Activated naive CD8-positive, alpha-beta T cell (primary cell): ENCODE measurements at regions not wholly inside any gene's neighbourhood (a gene's known extent, or its start where the extent isn't known, plus 50 kb on each side); places are given as distances from the start of the nearest gene placed in this dataset.

Experiments
- H3K27ac Mint-ChIP-seq: one replicate; pipeline ENCODE4 v1.8.0; 2021; ENCODE audit warnings: mixed read lengths
- H3K27me3 Mint-ChIP-seq: one replicate; pipeline ENCODE4 v1.8.0; 2021; ENCODE audit warnings: mixed read lengths
- H3K36me3 Mint-ChIP-seq: one replicate; pipeline ENCODE4 v1.8.0; 2021; ENCODE audit warnings: mixed read lengths
- H3K4me1 Mint-ChIP-seq: one replicate; pipeline ENCODE4 v1.8.0; 2021; ENCODE audit warnings: low read depth, mixed read lengths
- H3K4me3 Mint-ChIP-seq: one replicate; pipeline ENCODE4 v1.8.0; 2021; ENCODE audit warnings: mild to moderate bottlenecking, mixed read lengths
- H3K9me3 Mint-ChIP-seq: one replicate; pipeline ENCODE4 v1.8.0; 2021; ENCODE audit warnings: low read depth, mixed read lengths

DNA sequence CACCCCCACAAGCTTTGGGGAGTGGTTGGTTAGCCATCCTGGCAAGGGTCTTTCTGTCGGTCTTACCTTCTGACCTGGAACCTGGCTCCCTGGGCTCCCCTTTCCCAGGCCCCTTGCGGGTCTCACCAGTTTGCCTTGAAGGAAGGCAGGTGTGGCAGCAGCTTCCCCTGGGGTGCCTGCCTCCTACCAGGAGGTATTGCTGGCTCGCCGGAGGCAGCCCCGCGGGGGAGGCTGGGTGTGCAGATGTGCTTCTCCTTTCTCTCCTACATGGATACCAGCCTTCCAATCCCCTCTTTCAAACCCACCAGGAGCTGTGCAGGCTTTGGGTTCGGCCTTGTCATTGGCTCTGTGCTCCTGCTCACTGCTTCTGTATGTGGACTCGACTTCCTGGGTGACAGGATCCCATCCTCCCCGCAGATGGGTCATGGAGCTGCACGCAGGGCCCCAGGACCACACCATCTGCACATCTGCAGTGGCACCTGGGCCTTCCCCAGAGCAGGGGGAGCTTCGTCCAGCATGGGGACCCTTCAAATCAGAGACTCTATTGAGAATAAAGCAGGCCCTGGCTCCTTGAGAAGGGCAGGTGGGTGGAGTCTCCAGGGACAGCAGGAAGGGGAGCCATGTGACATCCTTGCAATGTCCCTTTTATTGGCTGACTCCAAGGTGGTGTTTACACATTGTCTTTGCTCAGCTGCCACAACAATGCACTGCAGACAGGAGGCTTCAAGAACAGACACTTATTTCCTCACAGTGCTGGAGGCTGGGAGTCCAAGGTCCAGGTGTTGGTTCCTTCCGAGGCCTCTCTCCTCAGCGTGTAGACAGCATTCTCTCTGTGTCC, 592.0 kb downstream of the BRD1 start:
- H3K4me1 Mint-ChIP-seq = no peaks in the 10 kb centered on the region
- no peaks in the 10 kb centered on the region for H3K36me3 Mint-ChIP-seq
- H3K27me3 Mint-ChIP-seq = peaks cover 1% of the 10 kb centered on the region
- no peak overlapping the region for H3K4me3 Mint-ChIP-seq
- no peaks in the 10 kb centered on the region for H3K9me3 Mint-ChIP-seq
- no peak overlapping the region for H3K27ac Mint-ChIP-seq

DNA sequence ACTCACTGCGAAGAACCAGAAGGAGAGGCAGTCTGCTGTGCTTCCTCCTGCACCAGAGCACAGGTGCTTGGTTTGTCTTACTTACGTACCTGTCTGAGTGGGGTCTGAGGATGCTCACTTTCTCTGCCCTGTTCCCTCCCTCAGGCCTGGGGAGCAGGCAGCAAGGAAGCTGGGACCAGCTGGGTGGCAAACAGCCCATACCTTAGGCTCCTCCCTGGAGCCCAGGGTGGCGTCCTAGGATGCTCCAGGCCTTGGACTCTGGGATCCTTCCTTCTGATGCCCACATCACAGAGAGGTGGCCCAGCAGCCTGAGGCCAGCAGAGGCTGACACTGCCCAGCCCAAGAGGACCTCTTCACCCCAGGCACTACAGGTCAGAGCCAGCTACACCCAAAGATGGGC, 593.2 kb downstream of the BRD1 start:
- H3K9me3 Mint-ChIP-seq = no peaks in the 10 kb centered on the region
- H3K27me3 Mint-ChIP-seq = peaks cover 1% of the 10 kb centered on the region
- H3K27ac Mint-ChIP-seq = no peak overlapping the region
- H3K36me3 Mint-ChIP-seq = no peaks in the 10 kb centered on the region
- no peaks in the 10 kb centered on the region for H3K4me1 Mint-ChIP-seq
- H3K4me3 Mint-ChIP-seq = no peak overlapping the region

DNA sequence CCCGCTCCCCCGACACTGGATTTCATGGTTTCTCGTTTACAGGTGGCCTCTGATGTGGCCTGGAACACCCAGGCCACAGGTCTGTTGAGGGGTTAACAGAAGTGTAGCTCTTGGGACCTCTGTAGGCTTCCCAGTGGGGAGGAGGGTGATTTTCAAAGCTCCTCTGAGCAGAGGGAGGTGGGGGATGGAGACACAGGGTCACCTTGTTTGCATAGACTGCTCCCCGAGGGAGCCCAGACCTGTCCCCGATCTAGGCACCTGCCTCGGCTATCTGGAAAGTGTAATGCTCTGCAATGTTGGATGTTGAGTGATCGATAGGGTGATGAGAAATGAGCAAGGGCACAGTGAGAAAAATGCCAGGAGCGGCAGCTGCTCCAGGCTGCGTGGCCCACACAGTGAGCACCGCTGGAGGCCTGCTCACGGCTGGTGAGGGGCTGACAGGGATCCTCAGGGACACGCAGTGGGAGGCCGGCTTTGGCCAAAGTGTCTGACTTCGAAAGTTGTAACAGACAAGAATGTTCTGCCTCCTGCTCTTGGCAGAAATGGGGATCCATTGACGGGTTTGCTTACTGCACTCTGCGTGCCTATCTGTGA, 594.1 kb downstream of the BRD1 start:
- Mint-ChIP-seq H3K27me3 (peaks cover 1% of the 10 kb centered on the region), H3K27ac (no peak overlapping the region), H3K4me3 (no peak overlapping the region), H3K36me3 (no peaks in the 10 kb centered on the region), H3K4me1 (no peaks in the 10 kb centered on the region), H3K9me3 (no peaks in the 10 kb centered on the region)

DNA sequence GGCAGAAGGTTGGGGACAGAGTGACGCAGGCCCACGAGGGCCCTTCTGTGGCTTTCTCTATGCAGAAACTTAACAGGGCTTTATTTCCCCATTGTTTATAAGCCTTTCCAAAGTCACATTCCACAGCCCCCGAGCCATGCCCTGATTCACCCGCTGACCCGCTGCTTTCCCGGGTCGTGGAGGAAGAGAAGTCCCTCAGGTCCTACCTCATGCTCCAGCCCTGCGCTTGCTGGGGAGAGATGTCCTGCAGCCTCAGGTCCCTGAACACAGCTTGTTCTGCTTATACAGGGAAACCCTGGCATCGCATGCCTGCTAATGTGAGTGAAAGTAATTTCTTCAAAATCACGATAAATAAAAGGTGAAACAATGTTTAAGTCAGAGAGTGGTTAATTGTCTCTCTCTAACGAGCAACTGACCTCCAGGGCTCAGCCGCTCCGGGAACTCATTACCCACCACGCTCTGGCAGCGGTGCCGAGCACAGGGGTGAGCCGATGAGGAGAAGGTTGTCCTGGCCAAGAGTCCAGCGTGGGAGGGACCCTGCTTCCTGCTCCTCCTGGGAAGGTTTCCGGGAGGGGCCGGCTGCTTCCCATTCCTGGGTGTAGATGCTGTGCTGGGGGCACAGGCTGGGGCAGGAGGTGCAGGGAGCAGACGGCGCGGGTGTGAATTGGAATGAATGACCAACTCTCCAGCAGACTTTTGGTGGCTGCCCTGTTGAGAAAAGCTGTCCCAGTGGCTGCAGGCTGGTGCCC, 595.2 kb downstream of the BRD1 start:
- Mint-ChIP-seq H3K36me3 (no peaks in the 10 kb centered on the region), H3K9me3 (no peaks in the 10 kb centered on the region), H3K4me3 (no peak overlapping the region), H3K27ac (no peak overlapping the region), H3K4me1 (no peaks in the 10 kb centered on the region), H3K27me3 (peaks cover 1% of the 10 kb centered on the region)

DNA sequence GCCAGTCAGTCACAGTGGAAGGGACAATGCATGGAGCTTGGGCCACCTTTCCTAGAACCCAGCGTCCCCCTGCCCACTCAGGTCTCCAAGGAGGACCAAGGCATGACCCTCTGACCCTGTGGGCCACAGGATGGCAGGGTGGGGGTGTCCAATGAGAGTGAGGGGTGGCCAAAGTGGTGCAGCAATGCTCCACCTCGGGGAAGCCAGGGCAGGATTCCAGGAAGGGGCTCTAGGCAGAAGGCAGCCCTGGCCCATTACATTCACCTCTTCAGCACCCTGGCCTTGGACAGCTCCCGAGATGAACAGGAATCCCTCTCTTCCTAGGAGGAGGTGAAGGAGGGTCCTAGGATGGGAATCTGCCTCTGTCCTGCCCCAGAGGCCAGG, 597.5 kb downstream of the BRD1 start:
- Mint-ChIP-seq H3K4me1 (no peaks in the 10 kb centered on the region), H3K4me3 (no peak overlapping the region), H3K9me3 (no peaks in the 10 kb centered on the region), H3K36me3 (no peaks in the 10 kb centered on the region), H3K27me3 (peaks cover 2% of the 10 kb centered on the region), H3K27ac (no peak overlapping the region)

DNA sequence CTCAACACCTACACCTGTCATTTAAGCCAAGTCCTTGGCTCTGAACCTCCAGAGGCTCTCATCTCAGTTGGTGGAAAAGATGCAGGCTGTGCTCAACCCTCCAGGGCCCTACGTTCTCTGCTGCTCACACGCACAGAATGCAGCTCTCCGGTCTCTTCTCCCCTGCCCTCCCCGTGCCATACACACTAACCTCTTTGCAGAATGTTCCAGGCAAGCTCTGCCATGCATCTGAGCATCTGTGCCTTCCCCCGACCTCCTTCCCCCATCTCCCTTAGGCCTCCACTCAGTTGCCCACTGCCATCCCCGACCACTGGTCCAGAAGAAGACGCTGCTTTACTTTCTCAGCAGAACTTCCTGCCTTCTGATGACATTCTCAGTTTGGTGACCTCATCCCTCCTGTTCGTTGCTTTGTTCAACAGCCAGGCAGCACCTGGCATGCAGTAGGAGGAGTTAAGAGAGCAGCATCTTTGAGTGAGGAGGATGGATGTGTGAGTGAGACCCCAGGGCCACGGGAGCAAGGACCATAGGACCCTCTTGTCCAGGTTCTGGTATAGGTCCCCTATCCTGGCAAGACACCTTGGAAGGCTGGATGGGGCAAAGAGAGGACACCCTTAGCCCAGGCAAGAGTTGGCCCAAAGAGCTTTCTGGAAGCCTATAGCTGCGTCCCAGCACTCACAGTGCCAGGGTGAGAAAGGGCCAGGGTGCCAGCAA, 598.0 kb downstream of the BRD1 start:
- no peak overlapping the region for H3K27ac Mint-ChIP-seq
- H3K9me3 Mint-ChIP-seq = no peaks in the 10 kb centered on the region
- H3K36me3 Mint-ChIP-seq = no peaks in the 10 kb centered on the region
- peaks cover 1% of the 10 kb centered on the region for H3K27me3 Mint-ChIP-seq
- H3K4me1 Mint-ChIP-seq = no peaks in the 10 kb centered on the region
- no peak overlapping the region for H3K4me3 Mint-ChIP-seq

DNA sequence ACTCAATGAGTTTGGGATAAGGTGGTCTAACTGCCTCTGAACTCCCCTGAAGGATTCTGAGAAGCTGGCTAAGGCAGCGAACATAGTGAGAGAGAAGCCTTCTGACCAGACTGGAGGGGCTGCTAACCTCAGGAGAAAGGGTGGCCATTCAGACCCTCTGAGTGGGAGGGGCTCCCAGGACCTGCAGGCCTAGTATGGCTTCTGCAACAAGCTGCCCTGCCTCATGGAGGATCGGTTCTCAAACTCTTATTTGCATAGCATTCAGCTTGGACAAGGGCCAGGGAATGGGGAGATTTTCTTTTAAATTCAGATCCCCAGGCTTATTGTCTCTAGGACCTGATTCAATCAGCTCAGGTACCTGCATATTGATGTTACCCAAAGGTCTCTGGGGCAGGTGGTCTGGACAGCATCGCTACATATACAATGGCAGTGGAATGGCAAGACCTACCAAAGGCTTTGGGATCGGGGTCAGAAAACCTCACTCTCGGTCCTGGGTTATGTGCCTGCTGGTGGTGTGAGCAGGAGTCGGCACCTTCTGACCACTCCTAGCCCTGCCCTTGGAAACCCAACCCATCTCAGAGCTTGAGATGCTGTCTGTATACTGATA, 599.1 kb downstream of the BRD1 start:
- no peaks in the 10 kb centered on the region for H3K36me3 Mint-ChIP-seq
- H3K4me1 Mint-ChIP-seq = no peaks in the 10 kb centered on the region
- no peak overlapping the region for H3K27ac Mint-ChIP-seq

DNA sequence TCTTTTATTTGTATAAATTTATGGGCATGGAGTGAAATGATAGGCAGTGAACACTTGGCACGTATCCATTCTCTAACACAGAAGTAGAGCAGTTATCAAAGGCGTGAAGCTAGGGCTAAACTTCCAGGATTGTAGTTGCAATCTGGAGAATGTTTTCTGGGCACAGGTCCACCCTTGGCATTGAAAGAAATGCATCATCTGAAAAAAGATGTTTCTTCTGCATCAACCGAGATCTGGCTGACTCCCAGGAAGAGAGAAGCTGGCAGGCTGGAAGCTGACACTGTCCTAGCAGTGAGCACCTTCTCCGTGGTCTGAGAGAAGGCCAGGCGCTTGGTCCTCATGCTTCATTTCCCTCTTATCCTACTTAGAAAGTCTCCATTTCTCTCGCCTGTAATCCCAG, 600.0 kb downstream of the BRD1 start:
- Mint-ChIP-seq H3K4me1 (no peaks in the 10 kb centered on the region), H3K9me3 (no peaks in the 10 kb centered on the region), H3K4me3 (no peak overlapping the region), H3K27me3 (peaks cover 1% of the 10 kb centered on the region), H3K36me3 (no peaks in the 10 kb centered on the region), H3K27ac (no peak overlapping the region)

More for the DNA sequence above, 599.1 kb downstream of the BRD1 start:
- Mint-ChIP-seq H3K27me3 (peaks cover 1% of the 10 kb centered on the region), H3K4me3 (no peak overlapping the region), H3K9me3 (no peaks in the 10 kb centered on the region)

DNA sequence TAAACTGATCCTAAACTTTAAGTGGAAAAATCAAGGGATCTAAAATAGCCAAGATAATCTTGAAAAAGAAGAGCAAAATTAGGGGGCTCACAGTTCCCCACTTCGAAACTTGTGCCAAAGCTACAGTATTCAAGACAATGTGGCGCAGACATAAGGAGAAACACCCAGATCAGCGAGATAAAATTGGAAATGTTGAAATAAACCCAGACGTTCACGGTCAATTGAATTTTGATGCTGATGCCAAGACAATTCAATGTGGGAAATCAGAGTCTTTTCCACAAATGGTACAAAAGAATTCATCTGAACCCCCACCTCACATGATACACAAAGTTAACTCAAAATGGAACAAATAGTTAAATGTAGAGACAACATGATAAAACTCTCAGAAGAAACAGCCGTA, 601.6 kb downstream of the BRD1 start:
- H3K27me3 Mint-ChIP-seq = peaks cover 8% of the 10 kb centered on the region
- H3K27ac Mint-ChIP-seq = no peak overlapping the region
- H3K36me3 Mint-ChIP-seq = no peaks in the 10 kb centered on the region
- H3K4me3 Mint-ChIP-seq = no peak overlapping the region
- H3K9me3 Mint-ChIP-seq = peaks cover under 1% of the 10 kb centered on the region
- no peaks in the 10 kb centered on the region for H3K4me1 Mint-ChIP-seq

DNA sequence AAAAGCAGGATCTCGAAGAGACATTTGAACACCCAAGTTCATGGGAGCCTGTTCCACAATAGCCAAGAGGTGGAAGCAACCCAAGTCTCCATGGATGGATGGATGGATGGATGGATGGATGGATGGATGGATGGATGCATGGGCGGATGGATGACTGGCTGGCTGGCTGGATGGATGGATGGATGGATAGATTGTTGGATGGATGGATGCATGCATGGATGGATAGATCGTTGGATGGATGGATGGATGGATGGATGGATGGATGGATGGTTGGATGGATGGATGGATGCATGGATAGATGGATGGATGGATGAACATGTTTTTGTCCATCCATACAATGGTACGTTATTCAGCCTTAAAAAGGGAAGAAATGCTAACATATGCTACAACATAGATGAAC, 603.4 kb downstream of the BRD1 start:
- H3K9me3 Mint-ChIP-seq = peaks cover 10% of the 10 kb centered on the region
- no peaks in the 10 kb centered on the region for H3K36me3 Mint-ChIP-seq
- no peaks in the 10 kb centered on the region for H3K4me1 Mint-ChIP-seq
- peaks cover 17% of the 10 kb centered on the region for H3K27me3 Mint-ChIP-seq
- no peak overlapping the region for H3K27ac Mint-ChIP-seq
- no peak overlapping the region for H3K4me3 Mint-ChIP-seq

DNA sequence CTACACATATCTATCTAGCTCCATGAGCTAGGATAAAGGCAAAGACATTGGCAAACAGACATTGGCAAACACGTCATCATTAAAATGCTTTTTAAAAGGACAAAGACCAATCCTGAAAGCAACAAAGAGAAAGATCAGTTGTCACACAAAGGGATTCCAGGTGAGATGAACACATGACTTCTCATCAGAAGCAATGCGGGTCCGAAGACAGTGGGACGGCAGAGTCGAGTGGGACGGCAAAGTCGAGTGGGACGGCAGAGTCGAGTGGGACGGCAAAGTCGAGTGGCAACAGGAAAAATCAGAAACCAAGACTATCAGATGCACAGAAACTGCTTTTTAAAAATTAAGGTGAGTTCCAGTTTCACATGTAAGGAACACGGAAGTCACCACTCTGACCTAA, 609.5 kb downstream of the BRD1 start:
- no peaks in the 10 kb centered on the region for H3K36me3 Mint-ChIP-seq
- H3K4me3 Mint-ChIP-seq = no peak overlapping the region
- H3K27me3 Mint-ChIP-seq = peaks cover 30% of the 10 kb centered on the region
- peaks cover 17% of the 10 kb centered on the region for H3K9me3 Mint-ChIP-seq
- H3K27ac Mint-ChIP-seq = no peak overlapping the region
- H3K4me1 Mint-ChIP-seq = no peaks in the 10 kb centered on the region

DNA sequence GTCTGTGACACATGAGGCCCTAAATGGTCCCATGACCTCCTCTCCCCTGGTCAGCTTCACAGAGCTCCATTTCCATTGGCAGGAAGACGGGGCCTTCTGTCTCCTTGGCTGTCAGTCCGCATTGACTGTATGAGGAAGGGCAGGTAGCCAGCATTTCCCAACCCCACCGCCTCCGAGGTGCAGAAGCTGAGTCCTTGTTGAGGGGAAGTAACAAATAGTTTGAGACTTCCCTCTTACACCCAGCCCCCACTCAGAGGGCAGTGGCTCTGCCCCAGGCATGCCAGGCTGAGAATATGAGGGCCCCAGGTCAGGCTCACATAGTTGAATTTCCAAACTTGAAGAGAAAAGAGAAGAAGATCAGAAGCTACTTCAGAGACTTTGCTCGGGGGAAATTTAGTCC, 611.1 kb downstream of the BRD1 start:
- peaks cover 25% of the 10 kb centered on the region for H3K27me3 Mint-ChIP-seq
- H3K4me1 Mint-ChIP-seq = no peaks in the 10 kb centered on the region
- H3K9me3 Mint-ChIP-seq = peaks cover 17% of the 10 kb centered on the region
- no peak overlapping the region for H3K27ac Mint-ChIP-seq
- no peak overlapping the region for H3K4me3 Mint-ChIP-seq
- H3K36me3 Mint-ChIP-seq = no peaks in the 10 kb centered on the region

DNA sequence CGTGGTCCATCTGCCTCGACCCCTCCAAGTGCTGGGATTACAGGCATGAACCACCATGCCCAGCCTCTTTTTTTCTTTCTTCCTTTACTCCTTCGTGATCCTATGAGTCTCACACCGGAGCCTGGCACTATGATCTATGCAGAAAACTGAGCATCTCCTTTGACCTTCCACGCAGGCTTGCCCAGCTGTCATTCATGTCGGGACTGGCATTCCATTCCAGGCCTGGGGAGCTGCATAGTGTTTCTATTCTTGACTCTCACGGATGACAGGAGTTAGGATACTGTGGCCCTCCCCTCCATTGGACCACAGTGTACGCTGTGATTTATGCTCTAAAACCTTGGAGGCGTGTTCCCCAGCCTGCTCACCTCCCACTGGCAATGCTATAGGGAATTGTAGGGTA, 611.8 kb downstream of the BRD1 start:
- H3K36me3 Mint-ChIP-seq = no peaks in the 10 kb centered on the region
- no peaks in the 10 kb centered on the region for H3K4me1 Mint-ChIP-seq
- H3K27ac Mint-ChIP-seq = no peak overlapping the region
- H3K9me3 Mint-ChIP-seq = peaks cover 14% of the 10 kb centered on the region
- no peak overlapping the region for H3K4me3 Mint-ChIP-seq
- H3K27me3 Mint-ChIP-seq = peaks cover 21% of the 10 kb centered on the region

DNA sequence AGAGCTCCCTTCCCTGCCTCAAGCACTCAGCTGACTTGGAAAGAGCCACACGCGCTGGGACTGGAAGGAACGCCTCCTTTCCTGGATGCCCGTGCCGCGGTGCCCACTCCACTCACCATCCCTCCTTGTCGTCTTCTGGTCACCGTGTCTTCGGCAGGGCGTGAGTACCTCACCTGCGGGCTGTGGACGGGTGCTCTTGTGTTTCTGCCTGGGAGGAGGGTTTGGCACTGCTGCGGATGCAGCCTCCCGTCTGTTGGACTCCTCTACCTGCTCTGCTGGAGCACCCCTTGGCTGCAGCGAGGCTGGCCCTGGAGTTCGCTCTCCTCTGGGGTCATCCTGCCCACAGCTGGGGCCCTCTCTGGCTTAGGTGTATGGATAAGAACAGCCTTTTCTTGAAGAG, 612.7 kb downstream of the BRD1 start:
- Mint-ChIP-seq H3K9me3 (peaks cover 12% of the 10 kb centered on the region), H3K4me1 (no peaks in the 10 kb centered on the region), H3K27ac (no peak overlapping the region), H3K36me3 (no peaks in the 10 kb centered on the region), H3K27me3 (peaks cover 21% of the 10 kb centered on the region), H3K4me3 (no peak overlapping the region)
